Panc1 (cell line): ENCODE measurements at regions not wholly inside any gene's neighbourhood (a gene's known extent, or its start where the extent isn't known, plus 50 kb on each side); places are given as distances from the start of the nearest gene placed in this dataset.

Experiments
- ATAC-seq: fragments of 200-7000 bp; cut with Tn5 transposase; 2 replicates; pipeline ENCODE4 v1.9.1; 2020; ENCODE audit warnings: mild to moderate bottlenecking, moderate library complexity
- BruUV-seq: library from RNA; stranded (reverse); fragments of 400-500 nt; replicated peaks from 2 replicates; lab custom pipeline; 2021; lab: Mats Ljungman, UMichigan
- CTCF ChIA-PET: fragments of 300-600 bp; sonication (Branson Sonifier 250); formaldehyde crosslinking; loops from one replicate; lab custom pipeline; 2022; ENCODE audit warnings: antibody characterized with exemption; lab: Charles Lee
- POLR2A ChIA-PET: fragments of 300-600 bp; sonication (Branson Sonifier 250); formaldehyde crosslinking; loops from one replicate; lab custom pipeline; 2022; ENCODE audit warnings: antibody characterized with exemption; lab: Charles Lee
- DNase-seq: peaks from one replicate; pipeline ENCODE4 v3.0.0-alpha.2; 2010; ENCODE audit warnings: low read depth, low spot score
- H3K27ac ChIP-seq: 2 replicates; pipeline ENCODE4 v1.5.1; 2011; ENCODE audit warnings: mild to moderate bottlenecking, low read length, inconsistent platforms
- H3K27me3 ChIP-seq: fragments of 200-500 bp; sonication (Bioruptor generic); 2 replicates; pipeline ENCODE4 v1.6.0; 2014; ENCODE audit warnings: low read length, inconsistent platforms; ENCODE audit not compliant: control insufficient read depth, insufficient read depth
- H3K36me3 ChIP-seq: fragments of 200-500 bp; sonication (Bioruptor generic); 2 replicates; pipeline ENCODE4 v1.5.1; 2014; ENCODE audit warnings: inconsistent platforms, mild to moderate bottlenecking, low read length, moderate library complexity; ENCODE audit not compliant: control insufficient read depth, insufficient read depth
- H3K4me1 ChIP-seq: 2 replicates; pipeline ENCODE4 v1.5.1; 2011; ENCODE audit warnings: inconsistent platforms, mild to moderate bottlenecking, low read length, moderate library complexity; ENCODE audit not compliant: control insufficient read depth, insufficient read depth
- H3K4me3 ChIP-seq, 2 experiments: 2 replicates each; pipeline ENCODE4 v1.5.1; 2011 to 2012; ENCODE audit warnings: low read depth in 2 of 2, low read length in 2 of 2, mild to moderate bottlenecking in 2 of 2, inconsistent platforms in 1 of 2, moderate library complexity in 1 of 2
- H3K9me3 ChIP-seq: fragments of 200-500 bp; sonication (Bioruptor generic); 2 replicates; pipeline ENCODE4 v1.5.1; 2014; ENCODE audit warnings: low read depth, mild to moderate bottlenecking, inconsistent platforms, low read length, moderate library complexity; ENCODE audit not compliant: control insufficient read depth, insufficient read depth
- POLR2AphosphoS5 ChIP-seq: IDR thresholded peaks from 2 replicates; pipeline ENCODE4 v1.6.1; 2012; ENCODE audit warnings: mild to moderate bottlenecking, low read depth, low read length, moderate library complexity
- SIN3A ChIP-seq: IDR thresholded peaks from 2 replicates; pipeline ENCODE4 v1.6.1; 2012; ENCODE audit warnings: low read depth, mild to moderate bottlenecking, low read length, moderate library complexity, borderline replicate concordance; ENCODE audit not compliant: insufficient read depth
- TCF7L2 ChIP-seq: IDR thresholded peaks from 2 replicates; pipeline ENCODE4 v1.6.1; 2011; ENCODE audit warnings: mild to moderate bottlenecking, low read depth, low read length, inconsistent platforms
- in situ Hi-C: cut with HindIII; loops from 2 replicates; pipeline ENCODE4 v1.10.0; 2016; ENCODE audit warnings: low sequenced_read_pairs, low pct_unique_long_range_greater_than_20kb
- intact Hi-C: fragments of 100-400 bp; cut with micrococcal nuclease; formaldehyde crosslinking; loops from one replicate; pipeline ENCODE4 v1.10.0; 2022; ENCODE audit not compliant: unreplicated experiment
- TF ChIP-seq, protein P1 (sequence below), 2 experiments: IDR thresholded peaks; 2 replicates each; pipeline ENCODE4 v1.6.1; 2011 to 2012; ENCODE audit warnings: low read depth in 2 of 2, control low read depth in 1 of 2, low read length in 1 of 2, mild to moderate bottlenecking in 1 of 2, moderate library complexity in 1 of 2; ENCODE audit not compliant: insufficient read depth in 1 of 2
- TF ChIP-seq, protein P2 (sequence below): fragments of 450-650 bp; IDR thresholded peaks from 2 replicates; pipeline ENCODE4 v1.5.1; 2017; ENCODE audit warnings: mild to moderate bottlenecking

DNA sequence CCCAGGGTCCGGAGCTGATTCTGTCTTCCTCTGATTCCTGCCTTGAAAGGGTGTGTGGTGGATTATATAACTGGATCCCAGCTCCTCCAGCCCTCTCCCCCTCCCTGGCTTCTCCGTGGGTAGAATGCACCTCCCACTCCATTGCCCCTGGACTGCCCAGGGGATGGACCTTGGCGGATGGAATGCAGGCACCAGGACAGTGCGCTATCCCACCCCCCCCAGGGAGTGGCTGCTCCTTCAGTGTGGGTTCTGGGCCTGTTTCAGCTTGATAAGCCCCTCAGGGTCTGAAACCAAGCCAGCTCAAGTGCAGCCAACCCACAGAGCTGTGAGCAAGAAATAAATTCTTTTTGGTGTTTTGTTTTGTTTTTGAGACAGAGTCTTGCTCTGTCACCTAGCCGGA lies 112.4 kb upstream of the TMEM132D start:
- CTCF ChIA-PET = no interaction called here
- Histone ChIP-seq H3K27me3 (0 out of 2 replicates have a peak, but pooled peaks cover 2% of the 10 kb centered on the region), H3K9me3 (no peaks in the 10 kb centered on the region), H3K4me1 (no peaks in the 10 kb centered on the region), H3K4me3 (no peak overlapping the region), H3K27ac (no peak overlapping the region), H3K36me3 (no peaks in the 10 kb centered on the region)
- no peak for ATAC-seq
- in situ Hi-C loops = no loop called here
- POLR2A ChIA-PET = no interaction called here
- TF ChIP-seq, protein P1, sequence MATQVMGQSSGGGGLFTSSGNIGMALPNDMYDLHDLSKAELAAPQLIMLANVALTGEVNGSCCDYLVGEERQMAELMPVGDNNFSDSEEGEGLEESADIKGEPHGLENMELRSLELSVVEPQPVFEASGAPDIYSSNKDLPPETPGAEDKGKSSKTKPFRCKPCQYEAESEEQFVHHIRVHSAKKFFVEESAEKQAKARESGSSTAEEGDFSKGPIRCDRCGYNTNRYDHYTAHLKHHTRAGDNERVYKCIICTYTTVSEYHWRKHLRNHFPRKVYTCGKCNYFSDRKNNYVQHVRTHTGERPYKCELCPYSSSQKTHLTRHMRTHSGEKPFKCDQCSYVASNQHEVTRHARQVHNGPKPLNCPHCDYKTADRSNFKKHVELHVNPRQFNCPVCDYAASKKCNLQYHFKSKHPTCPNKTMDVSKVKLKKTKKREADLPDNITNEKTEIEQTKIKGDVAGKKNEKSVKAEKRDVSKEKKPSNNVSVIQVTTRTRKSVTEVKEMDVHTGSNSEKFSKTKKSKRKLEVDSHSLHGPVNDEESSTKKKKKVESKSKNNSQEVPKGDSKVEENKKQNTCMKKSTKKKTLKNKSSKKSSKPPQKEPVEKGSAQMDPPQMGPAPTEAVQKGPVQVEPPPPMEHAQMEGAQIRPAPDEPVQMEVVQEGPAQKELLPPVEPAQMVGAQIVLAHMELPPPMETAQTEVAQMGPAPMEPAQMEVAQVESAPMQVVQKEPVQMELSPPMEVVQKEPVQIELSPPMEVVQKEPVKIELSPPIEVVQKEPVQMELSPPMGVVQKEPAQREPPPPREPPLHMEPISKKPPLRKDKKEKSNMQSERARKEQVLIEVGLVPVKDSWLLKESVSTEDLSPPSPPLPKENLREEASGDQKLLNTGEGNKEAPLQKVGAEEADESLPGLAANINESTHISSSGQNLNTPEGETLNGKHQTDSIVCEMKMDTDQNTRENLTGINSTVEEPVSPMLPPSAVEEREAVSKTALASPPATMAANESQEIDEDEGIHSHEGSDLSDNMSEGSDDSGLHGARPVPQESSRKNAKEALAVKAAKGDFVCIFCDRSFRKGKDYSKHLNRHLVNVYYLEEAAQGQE (IDR thresholded peaks at IDR 0.05; ENCODE audit: insufficient read depth in 1 of 2, low read depth in 2 of 2, low read length in 1 of 2) = no peak
- TF ChIP-seq TCF7L2 (no peak), POLR2AphosphoS5 (no peak), SIN3A (no peak)
- TF ChIP-seq, protein P2, sequence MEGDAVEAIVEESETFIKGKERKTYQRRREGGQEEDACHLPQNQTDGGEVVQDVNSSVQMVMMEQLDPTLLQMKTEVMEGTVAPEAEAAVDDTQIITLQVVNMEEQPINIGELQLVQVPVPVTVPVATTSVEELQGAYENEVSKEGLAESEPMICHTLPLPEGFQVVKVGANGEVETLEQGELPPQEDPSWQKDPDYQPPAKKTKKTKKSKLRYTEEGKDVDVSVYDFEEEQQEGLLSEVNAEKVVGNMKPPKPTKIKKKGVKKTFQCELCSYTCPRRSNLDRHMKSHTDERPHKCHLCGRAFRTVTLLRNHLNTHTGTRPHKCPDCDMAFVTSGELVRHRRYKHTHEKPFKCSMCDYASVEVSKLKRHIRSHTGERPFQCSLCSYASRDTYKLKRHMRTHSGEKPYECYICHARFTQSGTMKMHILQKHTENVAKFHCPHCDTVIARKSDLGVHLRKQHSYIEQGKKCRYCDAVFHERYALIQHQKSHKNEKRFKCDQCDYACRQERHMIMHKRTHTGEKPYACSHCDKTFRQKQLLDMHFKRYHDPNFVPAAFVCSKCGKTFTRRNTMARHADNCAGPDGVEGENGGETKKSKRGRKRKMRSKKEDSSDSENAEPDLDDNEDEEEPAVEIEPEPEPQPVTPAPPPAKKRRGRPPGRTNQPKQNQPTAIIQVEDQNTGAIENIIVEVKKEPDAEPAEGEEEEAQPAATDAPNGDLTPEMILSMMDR = no peak
- no TSS peak for BruUV-seq
- no peak for DNase-seq
- intact Hi-C loops = no loop called here

DNA sequence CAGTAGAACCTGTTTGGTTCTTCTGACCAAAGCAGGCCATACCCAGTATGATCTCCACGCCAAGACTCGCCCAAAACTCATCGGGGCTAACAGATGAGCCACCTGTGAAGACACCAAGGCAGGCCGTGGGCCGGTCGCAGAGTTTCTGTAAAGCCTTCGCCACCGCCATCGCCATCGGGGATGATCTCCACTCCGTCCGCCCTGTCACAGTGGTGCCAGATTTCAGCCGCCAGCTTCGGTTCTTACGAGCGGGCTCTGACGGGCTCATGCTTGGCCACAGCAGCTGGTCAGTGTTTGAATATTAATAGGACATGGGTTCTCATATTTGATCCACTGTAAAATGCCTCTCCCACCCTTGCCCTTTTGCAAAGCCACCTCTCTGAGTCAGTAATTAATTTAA lies 113.2 kb upstream of the TMEM132D start:
- ChIA-PET CTCF (no interaction called here), POLR2A (no interaction called here)
- H3K9me3 ChIP-seq = no peaks in the 10 kb centered on the region
- H3K4me1 ChIP-seq = no peaks in the 10 kb centered on the region
- intact Hi-C loops (no loop called here), in situ Hi-C loops (no loop called here)
- no peaks in the 10 kb centered on the region for H3K36me3 ChIP-seq
- H3K27me3 ChIP-seq = 0 out of 2 replicates have a peak, but pooled peaks cover 2% of the 10 kb centered on the region
- H3K27ac ChIP-seq = no peak overlapping the region
- ATAC-seq = no peak
- TF ChIP-seq, protein P2 = no peak
- TF ChIP-seq POLR2AphosphoS5 (no peak), TCF7L2 (no peak), SIN3A (no peak)
- TF ChIP-seq, protein P1 (IDR thresholded peaks at IDR 0.05; ENCODE audit: insufficient read depth in 1 of 2, low read depth in 2 of 2, low read length in 1 of 2) = no peak
- BruUV-seq = no TSS peak
- DNase-seq = no peak
- H3K4me3 ChIP-seq = no peak overlapping the region
